Adrenal gland (tissue), 5 donors: ENCODE measurements at regions not wholly inside any gene's neighbourhood (a gene's known extent, or its start where the extent isn't known, plus 50 kb on each side); places are given as distances from the start of the nearest gene placed in this dataset.

Experiments used
- CTCF ChIP-seq, 6 experiments: fragments of 450-650 bp in 4 of 6; fragments of 200-600 bp in 2 of 6; sonication (generic) in 1 of 6; IDR thresholded peaks; 1 replicate in 5 of 6; 2 replicates in 1 of 6; pipeline versions ENCODE4 v1.5.1 to v1.8.0; 2016 to 2021; ENCODE audit warnings: antibody characterized with exemption in 6 of 6, mild to moderate bottlenecking in 2 of 6, moderate library complexity in 1 of 6
- POLR2A ChIP-seq, 2 donors: fragments of 450-650 bp; IDR thresholded peaks; one replicate each; pipeline ENCODE4 v1.6.1; 2017; ENCODE audit warnings: antibody characterized with exemption in 2 of 2, mild to moderate bottlenecking in 2 of 2, moderate library complexity in 1 of 2
- donor health status: DM: no; HTN: no; CAD: no.

GRCh38 chr1:219049501-219049900 lies 124.2 kb upstream of the LYPLAL1 start:
- TF ChIP-seq CTCF (IDR thresholded peaks at IDR 0.05), result no peak
- TF ChIP-seq POLR2A (IDR thresholded peaks at IDR 0.05), result no peak
